LNCaP clone FGC (cell line): ENCODE measurements at regions not wholly inside any gene's neighbourhood (a gene's known extent, or its start where the extent isn't known, plus 50 kb on each side); places are given as distances from the start of the nearest gene placed in this dataset.

ENCODE experiments used
- DNase-seq: peaks from one replicate; pipeline ENCODE4 v3.0.0-alpha.2; 2011; ENCODE audit warnings: low read depth
- H3K4me3 ChIP-seq: 2 replicates; pipeline ENCODE4 v1.5.1; 2011; ENCODE audit warnings: mild to moderate bottlenecking, low read depth, low read length, control low read depth
- CTCF ChIP-seq: IDR thresholded peaks from 2 replicates; pipeline ENCODE4 v1.5.1; 2012; ENCODE audit warnings: mild to moderate bottlenecking; ENCODE audit not compliant: control insufficient read depth, insufficient read depth; ENCODE audit errors: extremely low read depth

- no peak for DNase-seq
- no peak for TF ChIP-seq CTCF
- H3K4me3 ChIP-seq: no peak overlapping the region
Measured at GRCh38 chr20:57908226-57908625, 198.4 kb upstream of the PMEPA1 start.

- TF ChIP-seq CTCF: no peak
- no peak for DNase-seq
Measured at GRCh38 chr20:57907131-57908000, 197.6 kb upstream of the PMEPA1 start.

GRCh38 chr20:57905448-57905847 is 195.6 kb upstream of the PMEPA1 start:
- no peak overlapping the region for H3K4me3 ChIP-seq
- no peak for DNase-seq
- TF ChIP-seq CTCF: no peak

More at GRCh38 chr20:57907131-57908000, 197.6 kb upstream of the PMEPA1 start:
- H3K4me3 ChIP-seq: no peak overlapping the region

GRCh38 chr20:57904314-57905105 is 194.7 kb upstream of the PMEPA1 start:
- no peak for DNase-seq
- TF ChIP-seq CTCF: no peak
- H3K4me3 ChIP-seq: no peak overlapping the region

- DNase-seq: no peak
- TF ChIP-seq CTCF: no peak
- H3K4me3 ChIP-seq: no peak overlapping the region
Measured at GRCh38 chr20:57902473-57902872, 192.7 kb upstream of the PMEPA1 start.

GRCh38 chr20:57901526-57901925 is 191.7 kb upstream of the PMEPA1 start:
- no peak for TF ChIP-seq CTCF
- H3K4me3 ChIP-seq: no peak overlapping the region
- no peak for DNase-seq
